Mucosa of descending colon (tissue), 3 donors: ENCODE measurements at regions not wholly inside any gene's neighbourhood (a gene's known extent, or its start where the extent isn't known, plus 50 kb on each side); places are given as distances from the start of the nearest gene placed in this dataset.

ENCODE experiments used
- ATAC-seq: fragments of 200-7000 bp; cut with Tn5 transposase; one replicate; pipeline ENCODE4 v1.9.1; 2020; ENCODE audit warnings: mild to moderate bottlenecking, moderate library complexity
- DNase-seq, 3 donors: peaks; one replicate each; pipeline ENCODE4 v3.0.0-alpha.2; 2020
- H3K36me3 ChIP-seq: fragments of 200-600 bp; one replicate; pipeline ENCODE4 v1.8.0; 2021; ENCODE audit warnings: low read depth, mild to moderate bottlenecking
- H3K4me1 ChIP-seq: fragments of 200-600 bp; one replicate; pipeline ENCODE4 v1.8.0; 2021; ENCODE audit warnings: low read depth, mild to moderate bottlenecking
- H3K4me3 ChIP-seq: fragments of 200-600 bp; one replicate; pipeline ENCODE4 v1.8.0; 2021; ENCODE audit warnings: mild to moderate bottlenecking
- H3K9me3 ChIP-seq: fragments of 200-600 bp; one replicate; pipeline ENCODE4 v1.8.0; 2021; ENCODE audit warnings: mild to moderate bottlenecking
- intact Hi-C, 2 donors: fragments of 100-400 bp; cut with DNase I in 1 of 2; cut with micrococcal nuclease in 1 of 2; formaldehyde crosslinking; loops; one replicate each; pipeline versions ENCODE4 v1.11.0 to v1.11.1; 2022; cut with DNase I, micrococcal nuclease
- TF ChIP-seq, protein P1 (sequence below): fragments of 200-600 bp; IDR thresholded peaks from one replicate; pipeline ENCODE4 v1.8.0; 2022; ENCODE audit warnings: antibody characterized with exemption, mild to moderate bottlenecking
- donor health status: DM: no; HTN: no; CAD: no; lungs with moderate emphysema.
- donor health status: DM: no; HTN: no; CAD: no.
- donor health status: DM: no; HTN: yes; CAD: no.

DNA sequence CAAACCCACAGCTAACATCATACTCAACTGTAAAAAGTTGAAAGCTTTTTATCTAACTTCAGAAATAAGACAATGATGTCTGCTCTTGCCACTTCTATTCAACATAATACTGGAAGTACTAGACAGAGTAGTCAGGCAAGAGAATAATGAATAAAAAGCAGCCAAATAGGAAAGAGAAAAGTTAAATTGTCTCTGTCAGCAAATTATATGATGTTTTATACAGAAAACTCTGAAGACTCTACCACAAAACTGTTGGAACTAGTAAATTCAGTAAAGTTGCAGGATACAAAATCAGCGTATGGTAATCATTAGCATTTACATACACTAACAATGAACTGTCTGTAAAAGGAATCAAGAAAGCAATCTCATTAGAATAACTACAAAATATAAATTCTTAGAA lies 752.9 kb upstream of the CT83 start:
- TF ChIP-seq, protein P1, sequence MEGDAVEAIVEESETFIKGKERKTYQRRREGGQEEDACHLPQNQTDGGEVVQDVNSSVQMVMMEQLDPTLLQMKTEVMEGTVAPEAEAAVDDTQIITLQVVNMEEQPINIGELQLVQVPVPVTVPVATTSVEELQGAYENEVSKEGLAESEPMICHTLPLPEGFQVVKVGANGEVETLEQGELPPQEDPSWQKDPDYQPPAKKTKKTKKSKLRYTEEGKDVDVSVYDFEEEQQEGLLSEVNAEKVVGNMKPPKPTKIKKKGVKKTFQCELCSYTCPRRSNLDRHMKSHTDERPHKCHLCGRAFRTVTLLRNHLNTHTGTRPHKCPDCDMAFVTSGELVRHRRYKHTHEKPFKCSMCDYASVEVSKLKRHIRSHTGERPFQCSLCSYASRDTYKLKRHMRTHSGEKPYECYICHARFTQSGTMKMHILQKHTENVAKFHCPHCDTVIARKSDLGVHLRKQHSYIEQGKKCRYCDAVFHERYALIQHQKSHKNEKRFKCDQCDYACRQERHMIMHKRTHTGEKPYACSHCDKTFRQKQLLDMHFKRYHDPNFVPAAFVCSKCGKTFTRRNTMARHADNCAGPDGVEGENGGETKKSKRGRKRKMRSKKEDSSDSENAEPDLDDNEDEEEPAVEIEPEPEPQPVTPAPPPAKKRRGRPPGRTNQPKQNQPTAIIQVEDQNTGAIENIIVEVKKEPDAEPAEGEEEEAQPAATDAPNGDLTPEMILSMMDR: no peak
- no peaks in the 10 kb centered on the region for H3K36me3 ChIP-seq
- ATAC-seq (no peak), DNase-seq (no peak)
- no peaks in the 10 kb centered on the region for H3K9me3 ChIP-seq
- H3K4me1 ChIP-seq: no peaks in the 10 kb centered on the region
- intact Hi-C loops: no loop called here
- H3K4me3 ChIP-seq: no peak overlapping the region

DNA sequence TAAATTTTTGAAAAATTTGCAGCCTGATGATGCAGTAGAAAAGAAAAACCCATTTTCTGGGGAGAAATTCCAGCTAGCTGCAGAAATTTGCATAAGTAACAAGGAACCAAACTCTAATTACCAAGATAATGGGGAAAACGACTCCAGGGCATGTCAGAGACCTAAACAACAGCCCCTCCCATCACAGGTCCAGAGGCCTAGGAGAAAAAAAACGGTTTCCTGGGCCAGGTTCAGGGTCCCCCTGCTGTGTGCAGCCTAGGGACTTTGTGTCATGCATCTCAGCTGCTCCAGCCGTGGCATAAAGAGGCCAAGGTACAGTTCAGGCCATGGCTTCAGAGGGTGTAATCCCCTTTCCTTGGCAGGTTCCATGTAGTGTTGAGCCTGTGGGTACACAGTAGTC lies 733.7 kb upstream of the CT83 start:
- Histone ChIP-seq H3K4me3 (no peak overlapping the region), H3K4me1 (no peaks in the 10 kb centered on the region), H3K9me3 (no peaks in the 10 kb centered on the region), H3K36me3 (no peaks in the 10 kb centered on the region)
- DNase-seq: no peak
- intact Hi-C loops: no loop called here
- TF ChIP-seq, protein P1: no peak
- no peak for ATAC-seq

GRCh38 chrX:117147249-117147648 lies 684.5 kb upstream of the CT83 start:
- Histone ChIP-seq H3K4me3 (no peak overlapping the region), H3K36me3 (no peaks in the 10 kb centered on the region), H3K9me3 (no peaks in the 10 kb centered on the region), H3K4me1 (no peaks in the 10 kb centered on the region)
- DNase-seq (no peak), ATAC-seq (no peak)
- intact Hi-C loops: no loop called here
- TF ChIP-seq, protein P1: no peak

- ATAC-seq (no peak), DNase-seq (no peak)
- H3K4me1 ChIP-seq: no peaks in the 10 kb centered on the region
- H3K9me3 ChIP-seq: no peaks in the 10 kb centered on the region
- H3K4me3 ChIP-seq: no peak overlapping the region
- intact Hi-C loops: no loop called here
- TF ChIP-seq, protein P1: no peak
- H3K36me3 ChIP-seq: no peaks in the 10 kb centered on the region
Observed at GRCh38 chrX:117138070-117138469, 675.3 kb upstream of the CT83 start.

GRCh38 chrX:117134983-117135382 lies 672.2 kb upstream of the CT83 start:
- H3K36me3 ChIP-seq: no peaks in the 10 kb centered on the region
- H3K4me3 ChIP-seq: no peak overlapping the region
- no peaks in the 10 kb centered on the region for H3K4me1 ChIP-seq
- ATAC-seq (no peak), DNase-seq (no peak)
- intact Hi-C loops: no loop called here
- TF ChIP-seq, protein P1: no peak
- H3K9me3 ChIP-seq: no peaks in the 10 kb centered on the region

DNA sequence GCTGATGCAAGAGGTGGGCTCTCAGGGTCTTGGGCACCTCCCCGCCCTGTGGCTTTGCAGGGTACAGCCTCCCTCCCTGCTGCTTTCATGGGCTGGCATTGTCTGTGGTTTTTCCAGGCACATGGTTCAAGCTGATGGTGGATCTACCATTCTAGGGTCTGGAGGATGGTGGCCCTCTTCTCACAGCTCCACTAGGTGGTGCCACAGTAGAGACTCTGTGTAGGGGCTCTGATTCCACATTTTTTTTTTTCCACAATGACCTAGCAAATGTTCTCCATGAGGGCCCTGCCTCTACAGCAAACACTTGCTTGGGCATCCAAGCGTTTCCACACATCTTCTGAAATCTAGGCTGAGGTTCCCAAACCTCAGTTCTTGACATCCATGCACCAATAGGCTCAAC lies 657.9 kb upstream of the CT83 start:
- TF ChIP-seq, protein P1: no peak

More for the DNA sequence above, 657.9 kb upstream of the CT83 start:
- intact Hi-C loops: no loop called here
- ATAC-seq (no peak), DNase-seq (no peak)
- no peak overlapping the region for H3K4me3 ChIP-seq
- H3K4me1 ChIP-seq: no peaks in the 10 kb centered on the region
- H3K9me3 ChIP-seq: no peaks in the 10 kb centered on the region
- no peaks in the 10 kb centered on the region for H3K36me3 ChIP-seq
